ENCODE measurements at regions not wholly inside any gene's neighbourhood (a gene's known extent, or its start where the extent isn't known, plus 50 kb on each side); places are given as distances from the start of the nearest gene placed in this dataset.

DNA sequence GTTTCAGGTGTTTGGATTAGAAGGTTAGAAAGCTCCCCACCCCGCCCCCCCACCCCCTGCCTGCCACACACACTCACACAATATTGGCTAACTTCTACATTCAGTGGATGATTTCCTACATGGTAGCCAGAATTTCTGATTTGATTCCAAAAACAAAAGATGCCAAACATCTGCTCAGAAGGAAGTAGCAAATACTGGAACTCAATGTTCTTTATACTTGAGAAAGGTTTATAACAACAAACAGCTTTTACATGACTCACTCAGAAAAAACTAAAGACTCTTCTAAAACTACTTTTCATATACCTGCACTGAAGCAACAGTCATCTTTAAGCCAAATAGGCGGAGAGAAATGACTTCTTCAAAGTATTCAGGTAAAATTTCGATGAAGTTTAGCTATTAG is 750.5 kb upstream of the POU3F4 start:
- TF ChIP-seq, protein P1, sequence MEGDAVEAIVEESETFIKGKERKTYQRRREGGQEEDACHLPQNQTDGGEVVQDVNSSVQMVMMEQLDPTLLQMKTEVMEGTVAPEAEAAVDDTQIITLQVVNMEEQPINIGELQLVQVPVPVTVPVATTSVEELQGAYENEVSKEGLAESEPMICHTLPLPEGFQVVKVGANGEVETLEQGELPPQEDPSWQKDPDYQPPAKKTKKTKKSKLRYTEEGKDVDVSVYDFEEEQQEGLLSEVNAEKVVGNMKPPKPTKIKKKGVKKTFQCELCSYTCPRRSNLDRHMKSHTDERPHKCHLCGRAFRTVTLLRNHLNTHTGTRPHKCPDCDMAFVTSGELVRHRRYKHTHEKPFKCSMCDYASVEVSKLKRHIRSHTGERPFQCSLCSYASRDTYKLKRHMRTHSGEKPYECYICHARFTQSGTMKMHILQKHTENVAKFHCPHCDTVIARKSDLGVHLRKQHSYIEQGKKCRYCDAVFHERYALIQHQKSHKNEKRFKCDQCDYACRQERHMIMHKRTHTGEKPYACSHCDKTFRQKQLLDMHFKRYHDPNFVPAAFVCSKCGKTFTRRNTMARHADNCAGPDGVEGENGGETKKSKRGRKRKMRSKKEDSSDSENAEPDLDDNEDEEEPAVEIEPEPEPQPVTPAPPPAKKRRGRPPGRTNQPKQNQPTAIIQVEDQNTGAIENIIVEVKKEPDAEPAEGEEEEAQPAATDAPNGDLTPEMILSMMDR (conservative IDR thresholded peaks at IDR 0.05 in 1 of 2, IDR thresholded peaks at IDR 0.05 in 1 of 2; ENCODE audit: low read depth in 1 of 2, low read length in 2 of 2) = no peak
- no peak for TF ChIP-seq EZH2 (IDR thresholded peaks at IDR 0.05; ENCODE audit: low read length, missing control alignments)

Data from fibroblast of lung (primary cell).